ENCODE measurements at regions not wholly inside any gene's neighbourhood (a gene's known extent, or its start where the extent isn't known, plus 50 kb on each side); places are given as distances from the start of the nearest gene placed in this dataset.

DNA sequence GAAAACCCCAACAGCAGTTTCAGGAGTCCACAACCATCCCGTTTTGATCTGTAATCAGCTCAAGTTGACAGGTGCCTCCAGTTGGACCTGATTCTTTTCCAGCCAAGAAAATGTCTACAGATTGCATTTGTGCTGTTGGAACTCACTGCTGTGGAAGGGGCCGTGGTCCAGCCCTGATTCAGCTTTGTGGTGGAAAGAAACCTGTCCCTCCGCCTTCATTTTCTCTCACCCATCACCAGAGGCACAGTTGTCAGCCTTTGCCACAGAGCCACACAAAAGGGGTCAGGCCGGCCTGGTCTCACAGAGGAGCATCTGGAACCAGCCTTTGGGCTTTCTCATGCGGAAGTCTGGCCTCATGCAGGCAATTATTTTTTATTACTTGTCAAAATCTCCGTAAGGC, 483.6 kb downstream of the GADD45G start:
- DNase-seq (ENCODE audit: low read depth, low spot score) = no peak
- no peak overlapping the region for H3K27ac ChIP-seq

DNA sequence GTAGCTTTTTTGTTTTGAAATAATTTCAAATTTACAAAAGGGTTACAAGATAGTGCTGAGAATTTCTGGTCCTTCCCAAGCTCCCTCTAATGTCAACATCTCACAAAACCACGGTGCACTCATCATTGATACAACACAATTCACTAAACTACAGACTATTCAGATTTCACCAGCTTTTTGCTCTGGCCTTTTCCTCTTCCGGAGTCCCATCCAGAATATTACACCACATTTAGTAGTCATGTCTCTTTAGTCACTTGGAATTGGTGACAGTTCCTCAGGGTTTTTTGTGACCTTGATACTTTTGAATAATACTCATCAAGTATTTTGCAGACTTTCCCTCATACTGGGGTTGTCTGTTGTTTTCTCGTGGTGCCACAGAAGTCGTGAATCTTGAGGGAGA, 484.0 kb downstream of the GADD45G start:
- no peak overlapping the region for H3K27ac ChIP-seq
- DNase-seq (ENCODE audit: low read depth, low spot score) = no peak

DNA sequence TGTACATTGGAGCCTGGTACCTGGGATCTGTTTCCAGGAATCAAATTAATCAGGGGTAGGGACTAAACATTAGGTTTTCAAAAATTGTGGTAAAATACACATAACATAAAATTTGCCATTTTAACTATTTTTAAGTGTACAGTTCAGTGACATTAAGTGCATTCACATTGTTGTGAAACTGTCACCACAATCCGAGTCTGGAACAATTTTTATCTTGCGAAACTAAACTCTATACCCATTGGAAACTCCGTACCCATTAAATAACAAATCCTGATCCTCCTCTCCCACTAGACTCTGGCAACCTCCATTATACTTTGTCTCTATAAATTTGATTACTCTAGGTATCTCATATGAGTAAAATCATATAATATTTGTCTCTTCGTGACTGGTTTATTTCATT, 486.2 kb downstream of the GADD45G start:
- no peak overlapping the region for H3K27ac ChIP-seq
- no peak for DNase-seq (ENCODE audit: low read depth, low spot score)

DNA sequence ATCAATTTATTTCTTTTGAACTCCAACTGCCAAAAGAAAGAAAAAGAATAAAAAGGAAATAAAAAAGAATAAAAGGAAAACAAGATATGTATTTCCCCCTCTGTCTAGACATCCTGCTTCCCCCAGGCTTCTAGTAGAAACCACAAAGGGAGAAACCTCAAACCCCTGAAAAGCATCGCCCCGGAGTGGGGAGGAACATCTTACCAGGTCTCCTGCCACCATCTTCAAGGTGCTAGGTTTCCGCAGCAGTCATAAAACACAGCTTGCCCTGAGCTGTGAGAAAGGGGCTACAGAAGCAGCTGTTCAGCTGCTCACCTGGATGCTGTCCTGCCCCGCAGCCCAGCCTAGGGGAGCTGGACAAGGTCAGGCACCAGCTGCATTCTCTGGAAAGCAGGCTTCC, 487.7 kb downstream of the GADD45G start:
- H3K27ac ChIP-seq = no peak overlapping the region
- DNase-seq (ENCODE audit: low read depth, low spot score) = no peak

DNA sequence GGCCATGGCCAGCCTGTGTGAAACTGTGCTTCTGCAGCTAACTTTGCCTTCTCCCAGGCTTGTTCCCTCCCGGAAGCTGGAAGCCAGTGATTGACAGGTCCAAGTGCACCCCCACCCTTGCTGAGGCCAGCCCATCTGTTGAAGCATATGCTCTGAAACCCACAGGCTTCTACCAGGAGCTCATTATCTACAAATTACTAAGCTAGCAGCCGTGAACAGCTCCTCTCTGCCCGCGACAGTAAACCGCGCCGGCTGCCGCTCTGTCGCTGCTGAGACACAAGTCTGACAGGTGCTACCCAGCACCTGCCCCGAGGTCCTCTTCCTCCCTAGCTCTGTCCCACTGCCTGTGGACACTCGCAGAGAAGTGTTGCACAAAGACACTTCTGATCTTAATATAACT, 490.9 kb downstream of the GADD45G start:
- no peak for DNase-seq (ENCODE audit: low read depth, low spot score)
- H3K27ac ChIP-seq = no peak overlapping the region

DNA sequence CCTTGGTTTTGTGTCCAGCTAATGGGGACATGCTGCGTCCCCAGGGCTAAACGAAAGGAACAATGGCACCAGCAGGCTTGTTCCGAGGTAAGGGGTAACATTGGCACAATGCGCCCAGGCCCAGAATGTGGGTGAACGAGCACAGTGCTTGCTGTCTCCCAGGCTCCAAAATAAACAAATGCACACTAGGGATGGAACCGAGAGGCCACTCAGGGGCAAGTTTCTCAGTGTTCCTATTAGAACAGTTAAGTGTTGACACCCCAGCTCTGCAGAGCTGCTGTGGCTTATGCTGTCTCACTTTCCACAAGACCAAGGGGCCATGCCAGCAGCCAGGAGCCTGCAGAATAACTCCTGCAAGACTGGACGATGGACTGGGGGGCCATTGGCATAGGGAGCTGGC, 492.4 kb downstream of the GADD45G start:
- no peak overlapping the region for H3K27ac ChIP-seq
- no peak for DNase-seq (ENCODE audit: low read depth, low spot score)

DNA sequence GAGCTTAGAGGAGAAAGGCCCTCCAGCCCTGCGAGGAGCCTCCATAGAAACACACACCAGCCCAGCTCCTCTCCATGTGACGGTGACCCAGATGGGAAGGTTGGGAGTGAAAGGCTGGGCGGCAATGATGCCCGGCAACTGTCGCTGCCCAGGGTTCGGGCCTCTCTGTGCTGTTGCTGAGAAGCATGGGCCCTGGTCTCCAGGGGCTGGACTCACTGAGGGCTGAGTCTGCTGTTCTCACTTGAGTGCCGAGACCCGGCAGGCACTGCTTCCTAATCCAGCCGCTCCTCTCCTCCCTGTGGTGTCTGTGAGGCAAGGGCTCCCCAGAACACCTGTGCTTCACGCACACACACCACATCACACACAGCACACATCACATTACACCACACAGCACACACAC, 493.6 kb downstream of the GADD45G start:
- no peak for DNase-seq (ENCODE audit: low read depth, low spot score)
- no peak overlapping the region for H3K27ac ChIP-seq

DNA sequence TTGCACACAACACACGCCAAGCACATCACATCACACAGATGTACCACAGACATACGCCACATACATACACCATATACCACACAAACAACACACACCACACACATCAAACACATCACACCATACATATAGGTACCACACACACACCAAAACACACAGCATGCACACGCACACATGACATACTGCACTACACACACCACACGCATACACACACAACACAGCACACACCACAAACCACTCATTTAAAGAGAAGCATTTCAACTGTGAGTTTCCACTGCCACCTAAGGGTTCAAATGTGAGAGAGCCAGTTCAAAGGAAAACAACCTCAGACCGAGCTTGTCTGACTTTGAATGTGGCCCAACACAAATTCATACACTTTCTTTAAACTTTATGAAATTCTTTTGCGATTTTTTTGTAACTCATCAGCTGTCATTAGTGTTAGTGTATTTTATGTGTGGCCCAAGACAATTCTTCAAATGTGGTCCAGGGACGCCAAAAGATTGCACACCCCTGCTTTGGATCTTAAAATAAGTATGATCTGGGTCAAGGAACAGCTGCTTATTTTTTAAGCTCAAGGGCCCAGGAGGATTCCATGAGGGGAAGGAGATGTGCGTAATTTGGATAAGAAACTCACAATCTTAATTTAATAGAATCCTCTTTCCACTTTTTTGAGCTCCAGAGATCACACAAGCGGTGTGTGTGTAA, 494.6 kb downstream of the GADD45G start:
- no peak overlapping the region for H3K27ac ChIP-seq
- DNase-seq (ENCODE audit: low read depth, low spot score) = no peak

DNA sequence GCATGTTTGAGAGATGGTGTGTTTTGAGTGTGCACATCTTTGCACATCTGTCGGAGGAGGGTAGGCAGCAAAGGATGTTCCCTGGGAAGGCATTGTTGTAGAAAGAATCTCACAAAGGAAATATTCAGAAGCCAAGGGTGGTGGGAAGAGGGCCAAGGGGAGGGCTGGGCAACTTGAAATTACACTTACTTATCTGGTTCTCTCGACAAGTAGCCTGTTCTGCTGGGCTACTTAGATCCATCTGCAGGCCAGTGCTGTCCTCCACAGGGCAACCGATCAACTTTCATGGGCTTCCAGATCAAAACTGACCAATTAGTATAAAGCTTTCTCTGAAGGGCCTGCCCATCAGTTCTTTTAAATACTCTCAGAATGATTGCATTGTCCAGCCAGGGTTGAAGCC, 495.2 kb downstream of the GADD45G start:
- H3K27ac ChIP-seq = no peak overlapping the region
- no peak for DNase-seq (ENCODE audit: low read depth, low spot score)

DNA sequence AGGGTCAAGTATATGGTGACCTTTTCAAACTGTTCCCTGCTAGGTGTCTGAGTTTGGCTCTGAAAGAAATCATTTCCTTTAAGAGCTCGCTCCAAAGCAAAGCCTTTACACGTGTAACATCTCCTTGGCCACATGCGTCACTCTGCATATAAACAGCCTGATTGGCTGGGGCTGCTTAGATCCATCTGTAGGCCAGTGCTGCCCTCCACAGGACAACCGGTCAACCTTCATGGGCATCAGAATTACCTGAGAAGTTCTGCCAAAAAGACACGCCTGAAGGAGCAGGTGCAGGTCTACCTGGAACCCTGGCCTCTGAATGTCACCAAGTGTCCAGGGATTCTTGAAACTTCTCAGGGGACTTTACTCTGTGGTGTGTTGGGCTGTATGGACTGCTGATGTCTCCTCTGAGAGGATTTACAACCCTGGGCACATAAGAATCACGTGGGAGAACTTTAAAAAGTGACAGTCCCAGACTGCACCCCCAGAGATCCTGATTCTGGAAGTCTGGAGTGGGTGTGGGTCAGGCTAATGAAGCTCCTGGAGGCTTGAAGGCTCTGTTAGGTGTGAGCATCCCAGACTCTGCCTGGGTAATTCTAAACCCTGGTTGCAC, 497.6 kb downstream of the GADD45G start:
- no peak overlapping the region for H3K27ac ChIP-seq
- DNase-seq (ENCODE audit: low read depth, low spot score) = peak; percentile 66

DNA sequence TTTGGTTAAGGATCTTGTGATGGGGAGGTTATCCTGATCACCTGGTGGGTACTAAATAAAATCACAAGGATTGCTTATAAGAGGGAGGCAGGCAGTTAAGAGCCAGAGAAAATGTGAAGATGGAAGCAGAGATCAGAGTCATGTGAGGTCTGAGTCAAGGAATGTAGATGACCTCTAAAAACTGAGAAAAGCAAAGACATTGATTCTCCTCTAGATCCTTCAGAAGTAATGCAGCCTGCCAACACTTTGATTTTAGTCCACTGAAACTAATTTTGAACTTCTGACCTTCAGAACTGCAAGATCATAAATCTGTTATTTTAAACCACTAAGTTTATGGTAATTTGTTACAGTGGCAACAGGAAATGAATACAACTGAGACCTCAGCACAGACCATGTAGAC, 499.0 kb downstream of the GADD45G start:
- H3K27ac ChIP-seq = no peak overlapping the region
- no peak for DNase-seq (ENCODE audit: low read depth, low spot score)

DNA sequence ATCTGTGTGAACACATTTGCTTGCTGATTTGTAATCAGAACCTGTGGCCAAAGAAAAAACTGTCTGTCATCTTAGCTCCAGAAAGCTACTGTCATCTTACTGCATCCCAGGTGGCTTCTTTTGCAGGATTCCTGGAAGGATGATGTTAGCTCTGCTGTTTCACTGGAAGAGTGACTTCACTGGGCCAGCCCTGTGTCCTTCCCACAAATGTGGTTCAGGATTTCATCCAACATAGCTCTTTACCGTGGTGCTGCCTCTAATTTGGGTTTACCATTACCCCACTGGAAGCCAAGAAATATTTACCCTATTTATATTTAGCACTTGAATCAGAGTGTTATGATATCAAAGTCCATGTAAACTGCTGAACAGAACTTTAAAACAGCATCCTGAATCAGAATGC, 501.0 kb downstream of the GADD45G start:
- H3K27ac ChIP-seq = no peak overlapping the region
- no peak for DNase-seq (ENCODE audit: low read depth, low spot score)

DNA sequence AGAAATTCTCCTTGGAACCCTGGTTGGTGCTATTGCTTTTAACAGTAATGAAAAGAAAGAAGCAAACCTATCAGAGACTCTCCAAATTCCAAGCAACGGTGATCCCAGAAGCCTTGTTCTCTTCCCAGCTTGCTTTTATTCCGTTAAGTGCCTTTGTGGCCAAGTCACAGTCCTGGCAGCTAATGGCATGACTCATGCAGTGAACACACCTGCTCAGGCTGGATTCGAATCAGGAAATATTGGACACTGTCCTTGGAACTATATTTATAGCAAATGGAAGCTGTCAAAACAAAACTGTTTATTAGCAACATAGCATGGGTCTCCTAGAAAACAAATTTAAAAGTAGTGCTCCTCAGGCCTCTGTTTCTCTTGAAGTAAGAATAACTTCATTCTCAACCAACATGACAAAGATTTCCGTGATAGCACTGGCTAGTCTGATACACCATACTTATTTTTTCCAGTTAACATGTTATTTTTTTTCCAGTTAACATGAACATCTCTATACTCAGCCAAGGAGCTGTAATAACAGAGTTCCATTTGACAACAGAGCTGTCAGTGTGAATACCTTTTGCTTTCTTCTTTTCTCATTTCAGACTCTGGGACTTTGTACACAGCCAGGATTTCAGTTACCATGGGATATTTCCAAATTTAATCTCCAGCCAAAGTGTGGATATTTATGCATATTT, 502.4 kb downstream of the GADD45G start:
- DNase-seq (ENCODE audit: low read depth, low spot score) = no peak
- no peak overlapping the region for H3K27ac ChIP-seq

DNA sequence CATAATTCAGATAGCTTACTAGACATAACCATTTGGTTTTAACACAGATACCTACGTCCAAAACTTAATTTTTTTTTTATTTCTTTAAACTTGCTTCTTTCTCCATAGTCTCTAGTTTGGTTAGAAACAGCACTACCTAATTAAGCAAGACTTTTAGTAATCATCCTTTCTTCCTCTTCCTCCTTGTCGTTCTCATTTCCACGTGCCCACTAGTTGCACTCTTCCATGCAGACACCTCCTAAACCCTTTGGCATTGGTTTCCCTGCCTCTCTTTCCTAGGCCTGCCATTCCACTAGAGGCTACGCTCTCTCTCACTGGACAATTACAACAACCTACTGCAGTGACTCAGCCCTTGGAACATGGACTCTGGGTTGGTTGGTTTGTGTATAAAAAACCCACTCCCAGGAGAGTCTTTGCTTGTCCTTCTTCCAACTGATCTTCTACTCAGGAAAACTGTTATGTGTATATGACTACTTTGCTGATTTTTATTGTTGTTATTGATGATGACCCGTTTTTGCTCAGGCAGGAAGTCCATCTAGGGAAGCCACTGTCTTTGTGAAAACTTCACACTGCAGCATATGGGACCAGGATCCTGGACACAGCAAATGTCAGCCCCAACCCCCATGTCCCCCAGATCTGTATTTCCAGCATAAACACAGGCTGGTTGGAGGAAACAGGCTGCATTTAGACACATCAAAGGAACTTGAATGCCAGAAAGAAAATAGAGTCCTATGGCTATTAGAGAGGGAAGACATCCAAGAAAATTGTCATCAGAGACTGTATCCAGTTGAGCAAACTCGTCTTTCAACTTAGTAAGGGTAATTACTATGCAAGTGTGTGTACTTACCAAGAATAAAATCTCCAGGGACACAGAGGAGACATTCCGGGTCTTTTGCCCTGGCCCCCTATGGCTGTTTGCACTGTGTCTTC, 503.2 kb downstream of the GADD45G start:
- H3K27ac ChIP-seq = no peak overlapping the region
- no peak for DNase-seq (ENCODE audit: low read depth, low spot score)

DNA sequence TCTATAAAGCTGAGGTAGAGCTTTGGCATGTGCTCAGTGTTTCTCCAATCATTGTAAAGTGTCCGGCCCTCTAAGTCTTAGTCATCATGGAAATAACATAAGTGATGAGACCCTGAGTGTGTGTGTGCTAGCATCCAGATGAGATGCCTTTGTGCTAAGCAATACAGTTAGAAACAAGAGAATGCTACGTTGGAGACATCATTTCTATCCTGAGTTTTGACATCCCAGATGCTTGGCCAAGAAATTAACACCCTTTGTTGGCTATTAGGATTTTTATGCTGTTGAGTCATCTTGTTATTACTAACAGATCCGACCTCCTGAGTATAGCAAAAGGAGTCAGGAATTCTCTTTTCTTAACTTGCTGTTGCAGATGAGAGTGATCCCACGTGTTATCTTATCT, 508.0 kb downstream of the GADD45G start:
- no peak for DNase-seq (ENCODE audit: low read depth, low spot score)
- no peak overlapping the region for H3K27ac ChIP-seq

DNA sequence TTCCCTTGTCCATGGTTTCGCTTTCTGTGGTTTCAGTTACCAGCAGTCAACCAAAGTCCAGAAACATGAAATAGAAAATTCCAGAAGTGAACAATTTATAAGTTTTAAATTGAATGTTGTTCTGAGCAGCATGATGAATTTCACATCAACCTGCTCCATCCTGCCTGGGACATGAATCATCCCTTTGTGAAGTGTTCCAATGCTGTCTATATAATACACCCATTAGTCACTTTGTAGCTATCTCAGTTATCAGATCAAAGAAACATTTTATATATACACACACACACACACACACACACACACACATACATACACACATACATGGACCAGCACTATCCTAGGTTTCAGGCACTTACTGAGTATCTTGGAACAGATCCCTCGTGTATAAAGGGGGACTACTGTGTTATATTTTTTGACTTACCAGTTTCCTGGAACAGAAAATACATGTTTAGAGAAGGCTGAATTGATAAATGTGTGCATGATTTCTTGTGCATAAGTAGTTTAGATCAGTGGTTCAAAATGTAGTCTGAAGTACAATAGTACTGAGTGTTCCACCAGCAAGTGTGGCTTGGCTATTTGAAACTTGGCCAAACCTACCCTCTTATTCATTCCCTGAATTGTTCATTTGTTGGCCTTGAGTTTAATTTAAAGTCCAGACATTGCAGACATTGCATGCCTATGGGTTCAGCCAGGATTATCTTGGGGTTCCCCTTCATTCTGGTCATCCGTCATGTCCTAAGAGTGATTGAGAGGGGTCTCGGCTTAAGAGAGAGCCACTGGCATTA, 510.0 kb downstream of the GADD45G start:
- no peak overlapping the region for H3K27ac ChIP-seq
- DNase-seq (ENCODE audit: low read depth, low spot score) = peak; percentile 87

DNA sequence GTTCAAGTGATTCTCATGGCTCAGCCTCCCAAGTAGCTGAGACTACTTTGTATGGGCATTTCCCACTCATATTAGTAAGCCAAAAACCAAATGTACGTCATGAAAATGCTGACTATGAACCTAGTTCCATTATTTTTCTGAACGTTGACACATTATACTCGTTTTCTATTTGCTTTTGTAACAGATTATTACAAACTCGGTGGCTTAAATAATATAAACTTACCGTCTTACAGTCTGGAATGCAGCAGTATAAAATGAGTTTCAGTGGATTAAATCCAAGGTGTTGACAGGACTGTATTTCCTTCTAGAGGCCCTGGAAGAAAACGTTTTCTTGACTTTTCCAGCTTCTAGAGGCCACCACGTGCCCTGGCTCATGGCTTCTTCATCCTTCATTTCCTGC, 517.0 kb downstream of the GADD45G start:
- no peak overlapping the region for H3K27ac ChIP-seq
- no peak for DNase-seq (ENCODE audit: low read depth, low spot score)

DNA sequence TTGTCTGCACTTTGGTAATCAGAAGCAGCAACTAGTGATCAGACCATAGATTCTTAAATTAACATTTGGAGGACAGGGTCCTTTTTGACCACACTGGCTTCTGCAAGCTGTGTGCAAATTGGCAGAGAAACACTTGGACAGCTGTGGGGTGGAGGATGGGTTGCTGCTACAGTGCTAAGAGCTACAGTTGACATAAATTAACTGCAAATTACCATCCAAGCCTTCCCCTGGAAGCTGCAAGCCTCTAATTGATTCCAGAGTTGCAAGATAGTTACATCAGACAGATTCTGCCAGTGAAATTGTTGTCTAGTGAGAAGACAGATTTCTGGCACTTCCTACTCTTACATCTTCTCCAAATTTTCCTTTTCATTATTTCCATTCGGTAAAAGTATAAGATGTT, 517.7 kb downstream of the DIRAS2 start:
- no peak for DNase-seq (ENCODE audit: low read depth, low spot score)
- H3K27ac ChIP-seq = no peak overlapping the region

DNA sequence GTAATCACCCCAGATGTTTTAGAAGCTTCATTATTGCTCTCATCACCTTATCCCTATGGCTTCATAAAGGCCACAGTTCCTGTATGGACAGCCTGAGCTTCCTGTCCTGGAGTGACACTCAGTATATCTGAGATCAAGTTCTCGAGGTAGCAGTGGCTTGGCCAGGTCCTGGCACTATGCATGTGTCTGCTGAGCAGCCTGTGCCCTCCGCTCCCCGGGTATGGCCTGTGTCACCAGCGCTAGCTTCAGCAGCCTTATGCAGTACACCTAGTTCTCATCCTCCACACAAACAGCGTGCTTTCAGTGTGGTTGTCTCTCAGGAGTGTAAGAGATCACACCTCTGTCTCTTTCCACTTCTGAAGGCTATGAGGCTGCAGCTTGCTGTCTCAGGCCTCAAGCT, 514.7 kb downstream of the DIRAS2 start:
- DNase-seq (ENCODE audit: low read depth, low spot score) = no peak
- H3K27ac ChIP-seq = no peak overlapping the region

DNA sequence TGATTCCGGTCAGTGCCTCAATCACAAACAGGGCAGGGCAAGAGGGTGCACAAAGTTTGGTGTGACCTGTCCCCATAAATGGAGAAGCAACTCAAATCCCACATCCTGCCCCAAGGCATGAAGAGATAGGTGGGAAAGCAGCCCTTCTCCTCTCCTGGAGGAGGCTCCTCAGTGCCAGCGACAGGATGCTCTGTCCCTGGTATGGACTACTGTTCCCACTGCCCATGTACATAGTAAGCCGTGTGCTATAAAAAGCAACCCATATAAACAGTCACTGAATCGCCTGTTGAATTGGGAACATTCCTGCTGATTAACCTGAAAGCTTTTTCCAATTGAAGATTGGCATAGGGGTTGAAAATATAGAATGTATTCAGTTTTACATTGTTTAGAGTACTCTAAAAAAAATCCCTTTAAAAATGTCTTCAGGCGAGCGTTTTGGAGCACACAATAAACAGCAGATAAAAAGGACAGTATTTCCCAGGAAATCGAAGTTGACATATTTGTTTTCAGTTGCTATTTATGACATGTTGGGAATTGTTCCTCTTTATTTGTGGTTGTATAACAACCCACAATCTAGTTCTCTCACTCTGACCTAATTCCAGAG, 513.9 kb downstream of the DIRAS2 start:
- no peak for DNase-seq (ENCODE audit: low read depth, low spot score)
- no peak overlapping the region for H3K27ac ChIP-seq

Measured in epithelial cell of prostate (primary cell).